ENCODE measurements at regions not wholly inside any gene's neighbourhood (a gene's known extent, or its start where the extent isn't known, plus 50 kb on each side); places are given as distances from the start of the nearest gene placed in this dataset.

DNA sequence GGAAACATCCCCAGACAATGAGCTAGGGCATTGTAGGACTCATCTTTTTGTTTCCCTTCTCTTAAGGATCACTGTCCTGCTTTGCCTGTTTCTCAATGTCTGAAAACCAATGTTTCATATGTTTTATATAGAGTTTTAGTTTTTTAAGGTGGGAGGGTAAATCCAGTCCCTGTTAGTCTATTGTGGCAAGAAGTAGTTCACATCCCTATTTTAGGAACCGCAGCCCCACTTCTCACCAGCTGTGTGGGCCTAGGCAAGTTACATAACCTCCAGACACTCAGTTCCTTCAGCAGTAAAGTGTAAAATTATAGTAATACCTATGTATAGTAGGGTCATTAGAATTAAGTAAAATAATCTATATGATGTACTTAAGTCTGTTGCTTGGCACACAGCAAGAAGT, 105.8 kb upstream of the WLS start:
- no peaks in the 10 kb centered on the region for H3K9me3 ChIP-seq (ENCODE audit: control insufficient read depth, low read depth, low read length)
- no peaks in the 10 kb centered on the region for H4K20me1 ChIP-seq (ENCODE audit: control insufficient read depth, extremely low read depth, insufficient read depth, low read length)
- no peaks in the 10 kb centered on the region for H3K27me3 ChIP-seq (ENCODE audit: control insufficient read depth, extremely low read depth, insufficient read depth, low read length)
- H3K4me3 ChIP-seq (ENCODE audit: control insufficient read depth in 2 of 3, extremely low read depth in 1 of 3, insufficient read depth in 2 of 3, low read depth in 1 of 3, low read length in 3 of 3) = no peak overlapping the region
- H3K36me3 ChIP-seq (ENCODE audit: control insufficient read depth in 2 of 2, extremely low read depth in 1 of 2, insufficient read depth in 2 of 2, low read length in 2 of 2) = no peaks in the 10 kb centered on the region
- H2AFZ ChIP-seq (ENCODE audit: control insufficient read depth, low read length) = no peak overlapping the region
- no peak overlapping the region for H3K4me2 ChIP-seq (ENCODE audit: control insufficient read depth, extremely low read depth, insufficient read depth, low read depth, low read length)
- H3K9ac ChIP-seq (ENCODE audit: control insufficient read depth, extremely low read depth, insufficient read depth, low read length) = no peak overlapping the region
- no peak for FAIRE-seq
- no peaks in the 10 kb centered on the region for H3K4me1 ChIP-seq (ENCODE audit: control insufficient read depth, extremely low read depth, insufficient read depth, low read length)
- H3K9me1 ChIP-seq (ENCODE audit: control insufficient read depth, extremely low read depth, insufficient read depth, low read length) = no peaks in the 10 kb centered on the region
- dilution Hi-C loops (cut with MboI; ENCODE audit: extremely low pct_ligation_motif_present, low sequenced_read_pairs) = loop anchor here (25.0 kb wide), 1 partner anchor 201 kb away; no protein-coding TSS in a partner anchor
- no peaks in the 10 kb centered on the region for H3K79me2 ChIP-seq (ENCODE audit: control insufficient read depth, insufficient read depth, low read length)
- TF ChIP-seq, protein P1, sequence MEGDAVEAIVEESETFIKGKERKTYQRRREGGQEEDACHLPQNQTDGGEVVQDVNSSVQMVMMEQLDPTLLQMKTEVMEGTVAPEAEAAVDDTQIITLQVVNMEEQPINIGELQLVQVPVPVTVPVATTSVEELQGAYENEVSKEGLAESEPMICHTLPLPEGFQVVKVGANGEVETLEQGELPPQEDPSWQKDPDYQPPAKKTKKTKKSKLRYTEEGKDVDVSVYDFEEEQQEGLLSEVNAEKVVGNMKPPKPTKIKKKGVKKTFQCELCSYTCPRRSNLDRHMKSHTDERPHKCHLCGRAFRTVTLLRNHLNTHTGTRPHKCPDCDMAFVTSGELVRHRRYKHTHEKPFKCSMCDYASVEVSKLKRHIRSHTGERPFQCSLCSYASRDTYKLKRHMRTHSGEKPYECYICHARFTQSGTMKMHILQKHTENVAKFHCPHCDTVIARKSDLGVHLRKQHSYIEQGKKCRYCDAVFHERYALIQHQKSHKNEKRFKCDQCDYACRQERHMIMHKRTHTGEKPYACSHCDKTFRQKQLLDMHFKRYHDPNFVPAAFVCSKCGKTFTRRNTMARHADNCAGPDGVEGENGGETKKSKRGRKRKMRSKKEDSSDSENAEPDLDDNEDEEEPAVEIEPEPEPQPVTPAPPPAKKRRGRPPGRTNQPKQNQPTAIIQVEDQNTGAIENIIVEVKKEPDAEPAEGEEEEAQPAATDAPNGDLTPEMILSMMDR (optimal IDR thresholded peaks at IDR 0.05 in 1 of 3, IDR thresholded peaks at IDR 0.05 in 1 of 3, conservative IDR thresholded peaks at IDR 0.05 in 1 of 3; ENCODE audit: extremely low read depth in 1 of 3, insufficient read depth in 2 of 3, low read length in 3 of 3) = no peak
- TF ChIP-seq EZH2 (IDR thresholded peaks at IDR 0.05; ENCODE audit: low read length) = no peak
- H3K27ac ChIP-seq (ENCODE audit: control insufficient read depth, insufficient read depth, low read length) = no peak overlapping the region
- no peak for DNase-seq (ENCODE audit: low read depth, low spot score)

DNA sequence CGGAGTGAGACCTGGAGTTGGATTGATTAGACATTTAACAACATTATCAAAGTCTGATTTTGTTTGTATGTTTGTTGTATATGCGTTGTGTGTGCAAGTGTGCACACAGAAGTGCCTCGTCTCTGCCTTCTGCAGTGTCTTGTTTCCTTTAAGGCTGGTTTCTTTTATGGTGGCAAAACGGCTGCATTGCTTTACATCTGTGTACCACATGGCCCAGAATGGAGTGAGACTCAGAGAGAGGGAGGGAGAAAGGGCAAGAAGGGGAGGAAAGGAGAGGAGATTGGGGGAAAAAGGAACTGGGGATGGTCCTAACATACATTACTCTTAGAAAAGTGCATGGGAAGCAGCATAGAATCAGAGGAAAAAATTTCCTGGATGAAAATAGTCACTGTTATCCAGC, 99.7 kb upstream of the WLS start:
- no peak for FAIRE-seq
- no peak overlapping the region for H3K4me2 ChIP-seq (ENCODE audit: control insufficient read depth, extremely low read depth, insufficient read depth, low read depth, low read length)

More for the DNA sequence above, 99.7 kb upstream of the WLS start:
- Histone ChIP-seq H3K9ac (ENCODE audit: control insufficient read depth, extremely low read depth, insufficient read depth, low read length) (no peak overlapping the region), H2AFZ (ENCODE audit: control insufficient read depth, low read length) (no peak overlapping the region), H3K4me1 (ENCODE audit: control insufficient read depth, extremely low read depth, insufficient read depth, low read length) (peaks cover 5% of the 10 kb centered on the region), H3K27me3 (ENCODE audit: control insufficient read depth, extremely low read depth, insufficient read depth, low read length) (no peaks in the 10 kb centered on the region), H3K4me3 (ENCODE audit: control insufficient read depth in 2 of 3, extremely low read depth in 1 of 3, insufficient read depth in 2 of 3, low read depth in 1 of 3, low read length in 3 of 3) (no peak overlapping the region), H3K36me3 (ENCODE audit: control insufficient read depth in 2 of 2, extremely low read depth in 1 of 2, insufficient read depth in 2 of 2, low read length in 2 of 2) (no peaks in the 10 kb centered on the region), H3K27ac (ENCODE audit: control insufficient read depth, insufficient read depth, low read length) (no peak overlapping the region), H4K20me1 (ENCODE audit: control insufficient read depth, extremely low read depth, insufficient read depth, low read length) (no peaks in the 10 kb centered on the region), H3K9me1 (ENCODE audit: control insufficient read depth, extremely low read depth, insufficient read depth, low read length) (no peaks in the 10 kb centered on the region), H3K9me3 (ENCODE audit: control insufficient read depth, low read depth, low read length) (no peaks in the 10 kb centered on the region), H3K79me2 (ENCODE audit: control insufficient read depth, insufficient read depth, low read length) (no peaks in the 10 kb centered on the region)
- dilution Hi-C loops (cut with MboI; ENCODE audit: extremely low pct_ligation_motif_present, low sequenced_read_pairs) = loop anchor here (25.0 kb wide), 1 partner anchor 195 kb away; no protein-coding TSS in a partner anchor
- DNase-seq (ENCODE audit: low read depth, low spot score) = no peak
- no peak for TF ChIP-seq EZH2 (IDR thresholded peaks at IDR 0.05; ENCODE audit: low read length)
- TF ChIP-seq, protein P1 (optimal IDR thresholded peaks at IDR 0.05 in 1 of 3, IDR thresholded peaks at IDR 0.05 in 1 of 3, conservative IDR thresholded peaks at IDR 0.05 in 1 of 3; ENCODE audit: extremely low read depth in 1 of 3, insufficient read depth in 2 of 3, low read length in 3 of 3) = no peak
